ENCODE measurements at regions not wholly inside any gene's neighbourhood (a gene's known extent, or its start where the extent isn't known, plus 50 kb on each side); places are given as distances from the start of the nearest gene placed in this dataset.

DNA sequence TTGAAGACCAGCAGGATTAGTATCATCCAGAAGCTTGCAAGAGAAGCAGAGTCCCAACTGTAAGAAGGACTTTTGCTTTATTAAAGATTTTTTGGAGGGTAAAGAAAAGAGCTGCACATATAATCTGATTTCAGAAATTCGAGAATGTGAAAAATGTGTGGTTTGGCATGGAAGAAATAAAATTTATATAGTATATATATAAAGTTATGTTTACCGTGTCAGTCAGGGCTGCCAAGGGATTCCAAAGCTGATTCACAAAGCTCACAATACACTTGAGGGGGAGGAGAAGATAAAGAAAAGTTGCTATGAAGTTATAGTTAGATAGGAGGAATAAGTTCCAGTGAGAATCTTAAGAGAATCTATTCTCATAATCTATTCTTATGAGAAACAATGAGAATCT lies 231.8 kb upstream of the CACNA2D1 start:
- TF ChIP-seq, protein P1, sequence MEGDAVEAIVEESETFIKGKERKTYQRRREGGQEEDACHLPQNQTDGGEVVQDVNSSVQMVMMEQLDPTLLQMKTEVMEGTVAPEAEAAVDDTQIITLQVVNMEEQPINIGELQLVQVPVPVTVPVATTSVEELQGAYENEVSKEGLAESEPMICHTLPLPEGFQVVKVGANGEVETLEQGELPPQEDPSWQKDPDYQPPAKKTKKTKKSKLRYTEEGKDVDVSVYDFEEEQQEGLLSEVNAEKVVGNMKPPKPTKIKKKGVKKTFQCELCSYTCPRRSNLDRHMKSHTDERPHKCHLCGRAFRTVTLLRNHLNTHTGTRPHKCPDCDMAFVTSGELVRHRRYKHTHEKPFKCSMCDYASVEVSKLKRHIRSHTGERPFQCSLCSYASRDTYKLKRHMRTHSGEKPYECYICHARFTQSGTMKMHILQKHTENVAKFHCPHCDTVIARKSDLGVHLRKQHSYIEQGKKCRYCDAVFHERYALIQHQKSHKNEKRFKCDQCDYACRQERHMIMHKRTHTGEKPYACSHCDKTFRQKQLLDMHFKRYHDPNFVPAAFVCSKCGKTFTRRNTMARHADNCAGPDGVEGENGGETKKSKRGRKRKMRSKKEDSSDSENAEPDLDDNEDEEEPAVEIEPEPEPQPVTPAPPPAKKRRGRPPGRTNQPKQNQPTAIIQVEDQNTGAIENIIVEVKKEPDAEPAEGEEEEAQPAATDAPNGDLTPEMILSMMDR (IDR thresholded peaks at IDR 0.05): no peak
- TF ChIP-seq POLR2AphosphoS5 (IDR thresholded peaks at IDR 0.05): no peak
- no peak for TF ChIP-seq POLR2A (IDR thresholded peaks at IDR 0.05)
- TF ChIP-seq EP300 (IDR thresholded peaks at IDR 0.05): no peak

Measured in stomach (tissue), 4 donors.